HCT116 (cell line): ENCODE measurements at regions not wholly inside any gene's neighbourhood (a gene's known extent, or its start where the extent isn't known, plus 50 kb on each side); places are given as distances from the start of the nearest gene placed in this dataset.

Experiments
- ATAC-seq: fragments of 200-7000 bp; cut with Tn5 transposase; 2 replicates; pipeline ENCODE4 v1.9.1; 2020; ENCODE audit warnings: mild to moderate bottlenecking, moderate library complexity
- BruUV-seq: library from RNA; stranded (reverse); fragments of 400-500 nt; replicated peaks from 2 replicates; lab custom pipeline; 2021; lab: Mats Ljungman, UMichigan
- CTCF ChIA-PET: fragments of 300-600 bp; sonication (Branson Sonifier 250); formaldehyde crosslinking; loops from one replicate; lab custom pipeline; 2021; ENCODE audit warnings: antibody characterized with exemption; lab: Charles Lee
- POLR2A ChIA-PET: fragments of 300-600, 350-600 bp; sonication (Branson Sonifier 250); formaldehyde crosslinking; loops from one replicate; lab custom pipeline; 2021; ENCODE audit warnings: antibody characterized with exemption; lab: Charles Lee
- RAD21 ChIA-PET, 2 experiments: fragments of 300-600 bp; sonication (Branson Sonifier 250); formaldehyde crosslinking; loops; one replicate each; lab custom pipeline; 2023; ENCODE audit warnings: low total read pairs in 2 of 2; ENCODE audit not compliant: uncharacterized antibody in 2 of 2, unreplicated experiment in 2 of 2, low non-redundant PET in 1 of 2; lab: Charles Lee
- DNase-seq: peaks from one replicate; pipeline ENCODE4 v3.0.0-alpha.2; 2010; ENCODE audit warnings: low read depth, low spot score
- H2AFZ ChIP-seq: fragments of 200-600 bp; shearing (Covaris generic), sonication (generic); 2 replicates; pipeline ENCODE4 v1.6.1; 2017; ENCODE audit warnings: low read depth, mixed run types, mixed read lengths, antibody characterized with exemption, low read length; ENCODE audit not compliant: poor library complexity, severe bottlenecking
- H3K27ac ChIP-seq: 2 replicates; pipeline ENCODE4 v1.5.1; 2012; ENCODE audit warnings: low read depth, low read length
- H3K27me3 ChIP-seq: fragments of 200-600 bp; sonication (generic); 2 replicates; pipeline ENCODE4 v1.6.1; 2016; ENCODE audit warnings: mixed run types, low read length, mixed read lengths; ENCODE audit not compliant: insufficient read depth
- H3K36me3 ChIP-seq, 2 experiments: fragments of 200-500 bp in 1 of 2; fragments of 200-600 bp in 1 of 2; sonication (Bioruptor generic) in 1 of 2; sonication (generic) in 1 of 2; 2 replicates each; pipeline versions ENCODE4 v1.5.1 to v1.6.1; 2014 to 2016; ENCODE audit warnings: low read length in 2 of 2, inconsistent platforms in 1 of 2, mixed read lengths in 1 of 2, mixed run types in 1 of 2; ENCODE audit not compliant: insufficient read depth in 2 of 2, control insufficient read depth in 1 of 2
- H3K4me1 ChIP-seq, 2 experiments: fragments of 200-600 bp in 1 of 2; sonication (generic) in 1 of 2; 2 replicates each; pipeline versions ENCODE4 v1.5.1 to v1.6.1; 2012 to 2017; ENCODE audit warnings: low read length in 2 of 2, inconsistent platforms in 1 of 2, mild to moderate bottlenecking in 1 of 2, mixed read lengths in 1 of 2, mixed run types in 1 of 2, moderate library complexity in 1 of 2; ENCODE audit not compliant: insufficient read depth in 2 of 2, control insufficient read depth in 1 of 2
- H3K4me2 ChIP-seq: fragments of 200-600 bp; sonication (generic); 2 replicates; pipeline ENCODE4 v1.6.1; 2017; ENCODE audit warnings: mixed run types, low read length, mixed read lengths
- H3K4me3 ChIP-seq, 2 experiments: fragments of 200-600 bp in 1 of 2; sonication (generic) in 1 of 2; replicated peaks in 1 of 2; 2 replicates each; pipeline ENCODE4 v1.5.1; 2011 to 2016; ENCODE audit warnings: low read length in 2 of 2, control low read depth in 1 of 2, low read depth in 1 of 2, mild to moderate bottlenecking in 1 of 2, mixed read lengths in 1 of 2, mixed run types in 1 of 2
- H3K79me2 ChIP-seq: fragments of 200-600 bp; sonication (generic); 2 replicates; pipeline ENCODE4 v1.6.1; 2017; ENCODE audit warnings: mild to moderate bottlenecking, mixed run types, low read length, moderate library complexity, mixed read lengths; ENCODE audit not compliant: insufficient read depth
- H3K9ac ChIP-seq: fragments of 200-600 bp; sonication (generic); 2 replicates; pipeline ENCODE4 v1.6.1; 2016; ENCODE audit warnings: low read length, mixed read lengths
- H3K9me2 ChIP-seq: fragments of 200-600 bp; sonication (generic), shearing (Covaris generic); 2 replicates; pipeline ENCODE4 v1.6.1; 2017; ENCODE audit warnings: mixed run types, mild to moderate bottlenecking, moderate library complexity; ENCODE audit not compliant: insufficient read depth
- H3K9me3 ChIP-seq, 2 experiments: fragments of 200-500 bp in 1 of 2; fragments of 200-600 bp in 1 of 2; sonication (Bioruptor generic) in 1 of 2; sonication (generic) in 1 of 2; 2 replicates each; pipeline ENCODE4 v1.6.1; 2014 to 2017; ENCODE audit warnings: low read length in 2 of 2, mixed read lengths in 2 of 2, inconsistent platforms in 1 of 2, low read depth in 1 of 2, mild to moderate bottlenecking in 1 of 2, mixed run types in 1 of 2, moderate library complexity in 1 of 2; ENCODE audit not compliant: control insufficient read depth in 1 of 2, insufficient read depth in 1 of 2
- H4K20me1 ChIP-seq: fragments of 200-600 bp; sonication (generic), shearing (Covaris generic); 2 replicates; pipeline ENCODE4 v1.6.1; 2017; ENCODE audit warnings: mixed run types, mild to moderate bottlenecking, moderate library complexity; ENCODE audit not compliant: insufficient read depth
- CBX3 ChIP-seq: IDR thresholded peaks from 2 replicates; pipeline ENCODE4 v1.6.1; 2012; ENCODE audit warnings: low read depth
- ELF1 ChIP-seq: IDR thresholded peaks from 2 replicates; pipeline ENCODE4 v1.6.1; 2012; ENCODE audit warnings: low read depth, borderline replicate concordance
- POLR2AphosphoS5 ChIP-seq: IDR thresholded peaks from 2 replicates; pipeline ENCODE4 v1.6.1; 2011; ENCODE audit warnings: mild to moderate bottlenecking, low read depth, low read length, moderate library complexity
- SIN3A ChIP-seq: IDR thresholded peaks from 2 replicates; pipeline ENCODE4 v1.6.1; 2012; ENCODE audit warnings: low read depth
- SRF ChIP-seq: IDR thresholded peaks from 2 replicates; pipeline ENCODE4 v1.6.1; 2012; ENCODE audit warnings: low read depth
- ZFX ChIP-seq: fragments of 450-650 bp; IDR thresholded peaks from 2 replicates; pipeline ENCODE4 v1.6.1; 2017
- ZNF274 ChIP-seq: fragments of 200-500 bp; sonication (Bioruptor generic); IDR thresholded peaks from 2 replicates; pipeline ENCODE4 v1.6.1; 2014; ENCODE audit warnings: mild to moderate bottlenecking, low read depth, low read length, inconsistent platforms
- intact Hi-C: fragments of 100-400 bp; cut with micrococcal nuclease; formaldehyde crosslinking; loops from 2 replicates; pipeline ENCODE4 v1.10.0; 2022
- TF ChIP-seq, protein P1 (sequence below), 3 experiments: fragments of 200-600 bp in 1 of 3; sonication (generic) in 1 of 3; IDR thresholded peaks in 2 of 3; conservative IDR thresholded peaks in 1 of 3; 2 replicates each; pipeline ENCODE4 v1.5.1; 2012 to 2017; ENCODE audit warnings: low read depth in 2 of 3, low read length in 2 of 3, antibody characterized with exemption in 1 of 3, borderline replicate concordance in 1 of 3, control low read depth in 1 of 3, mild to moderate bottlenecking in 1 of 3, mixed read lengths in 1 of 3, mixed run types in 1 of 3, moderate library complexity in 1 of 3; ENCODE audit not compliant: insufficient read depth in 1 of 3
- TF ChIP-seq, protein P2 (sequence below): IDR thresholded peaks from 2 replicates; pipeline ENCODE4 v1.6.1; 2012; ENCODE audit warnings: low read depth

DNA sequence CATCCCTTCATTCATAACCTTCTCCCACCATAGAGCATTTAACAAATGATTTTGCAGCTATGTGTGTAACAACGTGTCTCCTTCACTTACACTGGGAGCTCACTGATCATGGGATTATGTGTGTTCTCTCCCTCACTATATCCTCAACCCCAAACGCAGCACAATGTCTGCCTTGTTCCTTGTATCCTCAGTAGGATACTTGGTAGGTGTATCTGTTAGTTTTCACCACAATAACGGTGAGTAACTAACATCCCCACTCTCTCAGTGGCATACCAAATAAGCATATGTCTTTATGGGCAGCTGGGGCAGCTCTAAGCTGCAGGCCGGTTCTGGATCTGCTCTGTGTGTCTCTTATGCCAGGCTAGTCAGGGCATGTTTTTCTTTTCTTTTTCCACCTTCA, 166.7 kb upstream of the PWP1 start:
- Histone ChIP-seq H4K20me1 (no peaks in the 10 kb centered on the region), H3K4me2 (no peak overlapping the region), H3K27ac (no peak overlapping the region), H3K4me3 (no peak overlapping the region), H3K36me3 (no peaks in the 10 kb centered on the region), H3K9me3 (no peaks in the 10 kb centered on the region), H3K9me2 (no peaks in the 10 kb centered on the region), H3K27me3 (no peaks in the 10 kb centered on the region), H3K4me1 (peaks cover 8 to 12% of the 10 kb centered on the region in 2 experiments), H3K79me2 (no peaks in the 10 kb centered on the region), H3K9ac (no peak overlapping the region), H2AFZ (no peak overlapping the region)
- no TSS peak for BruUV-seq
- RAD21 ChIA-PET = interaction anchor here in 1 of 2 experiments (0.7 kb wide), 1 partner anchor 89 kb away, joined by 3 read pairs; no protein-coding TSS in a partner anchor
- DNase-seq (no peak), ATAC-seq (no peak)
- intact Hi-C loops = no loop called here
- TF ChIP-seq CBX3 = no peak
- POLR2A ChIA-PET = no interaction called here
- CTCF ChIA-PET = no interaction called here

DNA sequence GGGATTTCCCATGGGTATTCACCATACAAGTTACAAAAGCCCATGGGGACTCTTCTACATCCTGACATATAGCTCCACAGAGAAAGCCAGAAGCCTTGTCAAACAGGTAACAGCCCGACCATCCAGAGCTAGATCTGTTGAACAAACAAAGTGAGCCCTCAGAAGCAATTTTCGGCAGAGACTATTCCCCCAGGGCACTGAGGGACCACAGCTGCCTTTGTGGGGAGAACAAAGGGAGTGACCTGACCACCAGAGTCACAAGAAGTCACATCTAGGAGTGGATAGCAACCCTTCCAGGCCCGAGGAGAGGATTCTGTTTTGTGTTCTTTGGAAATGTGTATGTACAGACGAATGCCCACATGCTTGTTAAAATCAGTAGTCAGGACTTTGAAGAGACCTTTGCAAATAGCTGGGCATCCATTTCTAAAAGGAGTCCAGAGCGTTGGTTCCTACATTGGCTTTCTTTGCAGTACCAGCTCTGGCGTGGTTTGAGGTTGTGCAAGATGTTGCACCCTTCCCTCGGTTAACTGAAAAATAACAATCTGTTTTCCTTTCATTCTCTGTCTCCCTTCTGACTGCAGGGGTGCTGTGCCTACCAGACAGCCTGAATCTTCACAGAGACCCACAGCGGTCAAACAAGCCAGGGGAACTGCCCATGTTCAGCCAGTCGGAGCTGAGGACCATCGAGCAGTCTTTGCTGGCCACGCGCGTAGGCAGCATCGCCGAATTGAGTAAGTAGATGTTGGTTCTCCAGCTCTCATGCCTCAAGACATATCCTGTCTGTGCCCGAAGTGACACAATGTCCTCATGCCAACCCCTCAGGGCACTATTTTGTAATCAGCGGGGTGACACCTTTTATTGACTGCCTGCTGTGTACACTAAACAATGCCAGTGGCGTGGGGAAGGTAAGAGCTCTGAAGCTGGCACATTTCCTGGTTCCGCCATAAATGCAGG, 165.4 kb upstream of the PWP1 start:
- BruUV-seq = no TSS peak
- Histone ChIP-seq H3K9me2 (no peaks in the 10 kb centered on the region), H3K36me3 (no peaks in the 10 kb centered on the region), H3K4me2 (no peak overlapping the region), H3K79me2 (no peaks in the 10 kb centered on the region), H2AFZ (no peak overlapping the region), H3K27me3 (no peaks in the 10 kb centered on the region), H3K9me3 (no peaks in the 10 kb centered on the region), H3K9ac (no peak overlapping the region), H3K27ac (no peak overlapping the region), H4K20me1 (no peaks in the 10 kb centered on the region), H3K4me3 (no peak overlapping the region), H3K4me1 (peaks cover 8 to 9% of the 10 kb centered on the region in 2 experiments)
- POLR2A ChIA-PET = no interaction called here
- RAD21 ChIA-PET = no interaction called here
- DNase-seq (no peak), ATAC-seq (no peak)
- CTCF ChIA-PET = no interaction called here
- intact Hi-C loops = no loop called here
- TF ChIP-seq ELF1 (no peak), POLR2AphosphoS5 (no peak), ZNF274 (no peak), SRF (no peak), SIN3A (no peak), ZFX (0 out of 2 replicates have a peak, but pooled peaks have one; percentile 9)
- TF ChIP-seq, protein P1, sequence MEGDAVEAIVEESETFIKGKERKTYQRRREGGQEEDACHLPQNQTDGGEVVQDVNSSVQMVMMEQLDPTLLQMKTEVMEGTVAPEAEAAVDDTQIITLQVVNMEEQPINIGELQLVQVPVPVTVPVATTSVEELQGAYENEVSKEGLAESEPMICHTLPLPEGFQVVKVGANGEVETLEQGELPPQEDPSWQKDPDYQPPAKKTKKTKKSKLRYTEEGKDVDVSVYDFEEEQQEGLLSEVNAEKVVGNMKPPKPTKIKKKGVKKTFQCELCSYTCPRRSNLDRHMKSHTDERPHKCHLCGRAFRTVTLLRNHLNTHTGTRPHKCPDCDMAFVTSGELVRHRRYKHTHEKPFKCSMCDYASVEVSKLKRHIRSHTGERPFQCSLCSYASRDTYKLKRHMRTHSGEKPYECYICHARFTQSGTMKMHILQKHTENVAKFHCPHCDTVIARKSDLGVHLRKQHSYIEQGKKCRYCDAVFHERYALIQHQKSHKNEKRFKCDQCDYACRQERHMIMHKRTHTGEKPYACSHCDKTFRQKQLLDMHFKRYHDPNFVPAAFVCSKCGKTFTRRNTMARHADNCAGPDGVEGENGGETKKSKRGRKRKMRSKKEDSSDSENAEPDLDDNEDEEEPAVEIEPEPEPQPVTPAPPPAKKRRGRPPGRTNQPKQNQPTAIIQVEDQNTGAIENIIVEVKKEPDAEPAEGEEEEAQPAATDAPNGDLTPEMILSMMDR (IDR thresholded peaks at IDR 0.05 in 2 of 3, conservative IDR thresholded peaks at IDR 0.05 in 1 of 3; ENCODE audit: borderline replicate concordance in 1 of 3, insufficient read depth in 1 of 3, low read depth in 2 of 3, low read length in 2 of 3) = no peak
- TF ChIP-seq, protein P2, sequence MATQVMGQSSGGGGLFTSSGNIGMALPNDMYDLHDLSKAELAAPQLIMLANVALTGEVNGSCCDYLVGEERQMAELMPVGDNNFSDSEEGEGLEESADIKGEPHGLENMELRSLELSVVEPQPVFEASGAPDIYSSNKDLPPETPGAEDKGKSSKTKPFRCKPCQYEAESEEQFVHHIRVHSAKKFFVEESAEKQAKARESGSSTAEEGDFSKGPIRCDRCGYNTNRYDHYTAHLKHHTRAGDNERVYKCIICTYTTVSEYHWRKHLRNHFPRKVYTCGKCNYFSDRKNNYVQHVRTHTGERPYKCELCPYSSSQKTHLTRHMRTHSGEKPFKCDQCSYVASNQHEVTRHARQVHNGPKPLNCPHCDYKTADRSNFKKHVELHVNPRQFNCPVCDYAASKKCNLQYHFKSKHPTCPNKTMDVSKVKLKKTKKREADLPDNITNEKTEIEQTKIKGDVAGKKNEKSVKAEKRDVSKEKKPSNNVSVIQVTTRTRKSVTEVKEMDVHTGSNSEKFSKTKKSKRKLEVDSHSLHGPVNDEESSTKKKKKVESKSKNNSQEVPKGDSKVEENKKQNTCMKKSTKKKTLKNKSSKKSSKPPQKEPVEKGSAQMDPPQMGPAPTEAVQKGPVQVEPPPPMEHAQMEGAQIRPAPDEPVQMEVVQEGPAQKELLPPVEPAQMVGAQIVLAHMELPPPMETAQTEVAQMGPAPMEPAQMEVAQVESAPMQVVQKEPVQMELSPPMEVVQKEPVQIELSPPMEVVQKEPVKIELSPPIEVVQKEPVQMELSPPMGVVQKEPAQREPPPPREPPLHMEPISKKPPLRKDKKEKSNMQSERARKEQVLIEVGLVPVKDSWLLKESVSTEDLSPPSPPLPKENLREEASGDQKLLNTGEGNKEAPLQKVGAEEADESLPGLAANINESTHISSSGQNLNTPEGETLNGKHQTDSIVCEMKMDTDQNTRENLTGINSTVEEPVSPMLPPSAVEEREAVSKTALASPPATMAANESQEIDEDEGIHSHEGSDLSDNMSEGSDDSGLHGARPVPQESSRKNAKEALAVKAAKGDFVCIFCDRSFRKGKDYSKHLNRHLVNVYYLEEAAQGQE = no peak
